Renal cortex interstitium (tissue), 11 donors: ENCODE measurements at regions not wholly inside any gene's neighbourhood (a gene's known extent, or its start where the extent isn't known, plus 50 kb on each side); places are given as distances from the start of the nearest gene placed in this dataset.
A peak's percentile ranks its signal among the peaks of the same experiment; 100 is the strongest.

Source experiments
- DNase-seq, 11 donors: peaks; one replicate each; pipeline ENCODE4 v3.0.0-alpha.2; 2013; ENCODE audit warnings: low read depth in 9 of 11, low spot score in 4 of 11; ENCODE audit errors: extremely low read depth in 1 of 11

DNA sequence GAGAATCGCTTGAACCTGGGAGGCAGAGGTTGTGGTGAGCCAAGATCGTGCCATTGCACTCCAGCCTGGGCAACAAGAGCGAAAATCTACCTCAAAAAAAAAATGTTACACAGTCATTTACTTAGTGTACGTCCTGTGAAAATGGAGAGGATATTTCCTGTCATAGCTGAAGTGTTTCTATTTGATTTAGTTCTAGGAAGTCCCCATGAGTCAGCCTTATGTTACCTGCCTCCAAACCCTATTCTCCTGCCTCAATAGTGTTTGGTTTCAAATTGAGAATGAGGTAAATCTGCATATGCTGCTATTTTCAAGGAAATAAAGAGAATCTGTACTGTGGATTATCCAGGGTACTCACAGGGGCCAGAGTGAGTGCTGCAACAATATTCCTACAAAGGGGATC lies 1284.5 kb upstream of the AUTS2 start:
- no peak for DNase-seq

DNA sequence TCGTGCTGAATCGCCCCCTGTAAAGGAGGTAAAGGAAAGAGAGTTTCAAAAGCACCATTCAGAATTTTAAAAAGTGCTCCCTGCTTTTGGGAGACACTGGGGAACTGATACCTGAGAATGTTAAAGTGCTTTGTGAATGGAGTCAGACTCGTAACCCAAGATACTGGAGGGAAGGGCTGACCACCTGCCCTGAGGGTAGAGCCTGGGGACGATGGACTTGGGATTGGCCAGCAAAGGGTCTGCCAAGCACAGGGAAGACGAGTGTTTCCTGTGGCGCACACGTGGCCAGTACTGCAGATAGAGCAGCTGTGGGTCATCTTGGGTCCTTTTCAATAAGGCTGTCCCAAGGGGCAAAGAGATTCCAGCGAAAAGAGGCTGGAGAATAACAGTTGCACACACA lies 1284.1 kb upstream of the AUTS2 start:
- DNase-seq, result no peak

DNA sequence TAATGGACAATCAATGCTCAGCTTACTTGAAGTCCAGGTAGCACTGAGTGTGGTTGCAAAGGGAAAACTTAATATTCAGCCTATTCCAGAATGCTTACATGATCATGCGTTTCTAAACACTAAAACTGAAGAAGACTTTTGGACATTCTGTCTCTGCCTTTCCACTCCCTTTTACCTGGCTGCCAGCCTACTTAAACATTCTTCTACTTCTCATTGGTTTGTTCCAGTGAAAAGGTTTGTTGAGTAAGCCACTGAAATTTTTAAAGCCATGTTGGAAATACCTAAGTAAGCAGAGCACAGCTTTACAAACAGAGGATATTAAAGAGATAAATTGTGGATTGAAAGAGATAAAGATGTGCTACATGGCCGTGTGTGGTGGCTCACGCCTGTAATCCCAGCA lies 1280.8 kb upstream of the AUTS2 start:
- DNase-seq, result no peak

DNA sequence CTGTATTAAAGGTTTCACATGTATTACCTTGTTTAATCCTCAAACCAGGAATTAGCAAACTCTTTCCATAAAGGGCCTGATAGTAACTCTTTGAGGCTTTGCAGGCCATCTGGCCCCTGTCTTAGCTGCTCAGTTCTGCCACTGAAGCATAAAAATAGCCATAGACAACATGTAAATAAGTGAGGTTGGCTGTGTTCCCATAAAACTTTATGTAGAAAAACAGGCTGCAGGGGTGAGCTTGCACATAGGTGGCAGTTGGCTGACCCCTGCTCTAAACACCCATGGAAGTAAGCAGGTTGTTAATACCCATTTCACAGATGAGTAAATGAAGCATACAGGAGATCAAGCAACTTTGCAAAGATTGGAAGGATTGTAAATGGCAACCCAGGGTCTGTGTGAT lies 1279.2 kb upstream of the AUTS2 start:
- no peak for DNase-seq

DNA sequence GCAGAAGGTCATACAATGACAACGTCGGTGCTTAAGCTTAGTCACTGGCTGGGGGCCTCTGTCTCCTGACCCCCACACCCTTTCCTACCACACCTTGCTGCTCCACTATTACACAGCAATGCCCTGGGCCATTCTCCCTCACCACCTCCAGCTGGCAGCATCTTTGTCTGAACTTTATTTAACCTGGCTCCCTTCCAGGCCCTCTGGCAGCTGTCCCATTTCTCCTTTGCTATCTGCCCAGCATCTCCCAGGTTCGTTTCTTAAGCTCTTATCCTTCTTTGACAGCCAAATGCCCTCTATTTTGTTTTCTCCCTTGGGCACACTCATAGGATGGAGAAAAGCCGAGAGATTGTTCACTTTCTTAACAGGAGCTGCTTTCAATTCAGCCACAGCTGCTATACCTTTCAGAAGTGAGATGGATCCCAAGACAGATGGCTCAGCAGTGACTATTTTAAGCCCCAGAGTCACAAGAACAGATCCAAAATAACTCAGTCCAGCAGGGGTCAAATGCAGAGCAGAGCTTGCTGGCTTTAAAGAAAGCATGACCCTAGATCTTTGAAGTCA lies 1277.1 kb upstream of the AUTS2 start:
- DNase-seq, result peak in 9 of 11 donors; percentile 3 to 29 (median 22)

DNA sequence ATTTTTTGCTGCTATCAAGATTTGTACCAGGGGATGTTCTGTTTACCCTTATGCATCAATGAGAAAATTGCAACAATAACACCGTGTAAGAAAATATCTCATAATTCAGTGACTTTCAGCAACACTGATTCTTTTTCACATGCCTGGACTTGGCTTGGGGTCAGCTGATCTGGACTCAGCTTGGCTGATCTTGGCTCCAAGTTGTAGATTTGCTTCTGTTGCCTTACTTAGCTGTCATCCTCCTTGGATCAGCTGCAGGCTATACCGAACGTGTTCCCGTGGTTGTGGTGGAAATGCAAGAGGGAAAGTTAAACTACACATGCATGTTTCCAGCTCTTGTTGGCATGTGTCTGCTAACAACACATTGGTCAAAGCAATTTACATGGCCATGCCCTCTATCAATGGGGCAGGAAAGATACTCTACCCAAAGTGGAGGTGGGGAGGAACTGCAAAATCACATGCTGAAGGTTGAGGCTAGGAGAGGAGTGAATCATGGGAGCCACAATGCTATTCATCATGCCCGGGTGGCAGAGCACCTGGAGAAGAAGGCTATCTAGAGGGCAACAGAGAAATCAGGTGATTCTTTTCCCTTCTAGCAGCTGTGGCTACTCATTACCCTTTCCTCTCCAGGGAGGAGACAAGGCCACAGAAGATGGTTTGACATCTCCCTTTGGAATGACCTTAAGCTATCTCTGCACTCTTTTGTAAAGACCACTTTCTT lies 1276.3 kb upstream of the AUTS2 start:
- DNase-seq, result peak in 1 of 11 donors; percentile 7

DNA sequence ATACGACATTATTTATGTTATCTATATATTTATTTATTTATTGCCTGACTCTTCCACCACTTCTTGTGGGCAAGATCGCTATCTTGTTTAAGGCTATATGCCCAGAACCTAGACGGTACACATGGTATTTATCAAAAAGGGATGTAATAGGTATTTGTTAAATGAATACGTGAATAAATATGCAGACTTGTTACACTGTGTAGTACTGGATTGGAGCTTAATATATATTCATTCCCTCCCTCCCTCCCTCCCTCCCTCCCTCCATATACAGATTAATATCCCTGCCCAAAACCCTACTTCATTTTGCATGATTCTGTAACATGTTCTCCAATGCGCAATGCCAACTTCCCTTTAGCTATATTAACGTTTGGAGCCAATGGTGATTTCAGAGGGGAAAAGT lies 1273.7 kb upstream of the AUTS2 start:
- no peak for DNase-seq

DNA sequence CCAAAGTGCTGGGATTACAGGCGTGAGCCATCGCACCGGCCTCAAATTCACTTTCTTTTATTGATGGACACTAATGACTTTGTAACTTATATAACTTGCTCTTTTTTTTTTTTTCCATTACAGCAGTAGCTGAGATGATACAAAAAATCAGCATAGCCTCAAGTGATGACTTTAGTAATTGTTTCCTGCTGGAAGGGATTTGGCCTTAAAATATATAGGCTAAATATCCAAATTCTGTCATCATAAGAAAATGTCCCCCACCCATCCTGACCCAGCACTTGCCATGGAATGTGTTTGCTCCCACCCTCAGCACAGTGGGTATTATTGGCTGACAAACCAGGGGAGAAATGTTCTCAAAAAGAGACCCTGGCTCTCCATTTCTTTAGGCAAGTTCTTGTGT lies 1264.1 kb upstream of the AUTS2 start:
- no peak for DNase-seq

DNA sequence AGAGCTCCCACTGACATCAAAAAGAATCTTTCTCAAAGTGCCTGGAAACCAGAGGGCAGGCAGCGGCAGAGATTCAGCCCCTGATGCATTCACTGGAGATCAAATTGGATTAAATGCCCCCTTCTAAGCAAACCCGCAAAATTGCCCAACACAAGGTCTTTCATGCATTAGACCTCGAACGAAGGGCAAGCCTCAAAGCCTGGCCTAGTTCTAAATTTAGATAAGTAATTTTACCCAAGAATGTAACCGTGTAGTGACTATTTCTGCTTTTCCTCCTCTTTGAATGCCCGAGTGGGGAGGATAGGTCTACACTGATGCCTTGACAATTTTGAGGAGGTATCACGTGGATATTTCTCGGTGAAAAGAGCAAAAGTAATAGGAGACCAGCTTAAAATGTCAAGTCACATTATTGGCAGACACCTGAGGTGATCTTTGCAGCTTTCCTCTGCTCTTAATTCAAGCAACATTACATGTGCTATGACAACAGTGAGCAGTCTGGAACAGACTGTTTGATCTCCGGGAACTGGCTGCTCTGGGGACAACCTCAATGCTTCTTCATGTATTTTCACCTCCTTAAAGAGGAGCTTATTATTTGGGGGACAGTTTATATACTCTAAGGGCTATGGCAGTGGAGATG lies 1263.5 kb upstream of the AUTS2 start:
- DNase-seq, result no peak

DNA sequence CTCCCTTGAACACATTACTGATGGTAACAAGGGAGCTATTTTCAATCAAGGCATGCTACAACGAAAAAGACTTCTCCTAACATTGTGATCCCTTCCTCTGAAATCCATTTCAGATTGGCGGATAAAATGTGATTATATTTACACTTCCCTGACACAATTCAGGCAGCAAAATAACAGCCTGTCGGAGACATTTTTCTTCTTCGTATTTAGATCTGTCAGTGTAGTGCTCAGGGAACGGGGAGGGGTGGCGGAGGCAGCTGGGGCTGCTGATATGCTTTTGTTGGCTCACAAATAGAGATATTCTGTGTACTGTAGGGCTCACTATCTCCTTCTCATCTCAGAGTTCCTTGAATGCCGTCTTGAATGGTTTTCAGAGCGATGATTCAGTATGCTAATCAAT lies 1261.7 kb upstream of the AUTS2 start:
- no peak for DNase-seq

DNA sequence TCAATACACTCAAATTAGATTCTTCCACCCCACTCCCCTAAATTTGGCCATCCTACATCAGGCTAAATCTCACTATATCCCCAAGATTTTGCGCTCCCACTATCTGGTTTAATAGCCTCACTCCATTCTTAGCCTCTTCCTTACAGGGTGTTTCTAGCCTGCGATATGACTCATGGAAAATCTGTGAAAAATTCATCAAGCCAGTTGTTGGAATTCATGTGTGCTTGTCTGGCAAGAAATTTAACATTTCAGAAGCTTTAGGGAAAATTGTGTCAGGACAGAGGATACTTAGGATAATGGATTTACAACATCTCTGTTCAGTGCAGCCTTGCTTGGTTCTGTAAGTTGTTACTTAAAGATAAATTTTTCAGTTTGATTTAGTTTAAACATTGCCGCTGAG lies 1249.9 kb upstream of the AUTS2 start:
- DNase-seq, result no peak

DNA sequence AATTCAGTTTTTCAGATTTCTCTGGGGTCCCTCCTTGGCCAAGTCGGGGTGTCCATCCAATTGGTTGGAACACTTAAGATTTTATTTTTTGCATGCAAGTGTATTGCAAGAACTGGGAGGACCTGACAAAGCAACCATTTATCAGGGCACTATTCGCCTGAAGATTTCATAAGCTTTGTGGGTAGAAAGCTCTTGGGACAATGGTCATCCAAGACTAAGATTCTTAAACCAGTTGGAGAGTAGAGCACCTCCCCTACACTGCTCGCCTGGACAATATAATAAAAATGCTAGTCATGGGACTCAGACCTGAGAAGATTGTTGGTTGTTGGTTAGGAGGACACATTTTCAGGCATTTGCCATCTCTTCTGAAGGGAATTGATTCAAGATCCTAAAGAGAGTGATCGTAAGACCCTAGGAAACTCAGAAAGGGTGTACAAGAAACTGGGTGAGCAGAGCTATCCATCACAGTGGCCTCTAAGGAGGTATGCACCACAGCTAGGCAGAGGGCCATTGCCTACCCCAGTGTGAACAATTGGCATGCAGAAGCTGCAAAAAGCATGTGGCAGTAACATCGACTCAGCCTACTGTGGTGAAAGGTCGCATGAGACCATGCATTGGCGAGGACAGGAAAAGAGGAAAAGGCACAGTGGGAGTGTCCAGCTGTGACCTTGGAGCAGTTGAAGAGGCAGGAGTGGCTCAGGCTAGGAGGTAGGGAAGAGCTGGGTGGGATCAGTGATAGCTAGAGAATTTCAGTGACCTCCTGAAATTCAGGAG lies 1235.3 kb upstream of the AUTS2 start:
- no peak for DNase-seq

DNA sequence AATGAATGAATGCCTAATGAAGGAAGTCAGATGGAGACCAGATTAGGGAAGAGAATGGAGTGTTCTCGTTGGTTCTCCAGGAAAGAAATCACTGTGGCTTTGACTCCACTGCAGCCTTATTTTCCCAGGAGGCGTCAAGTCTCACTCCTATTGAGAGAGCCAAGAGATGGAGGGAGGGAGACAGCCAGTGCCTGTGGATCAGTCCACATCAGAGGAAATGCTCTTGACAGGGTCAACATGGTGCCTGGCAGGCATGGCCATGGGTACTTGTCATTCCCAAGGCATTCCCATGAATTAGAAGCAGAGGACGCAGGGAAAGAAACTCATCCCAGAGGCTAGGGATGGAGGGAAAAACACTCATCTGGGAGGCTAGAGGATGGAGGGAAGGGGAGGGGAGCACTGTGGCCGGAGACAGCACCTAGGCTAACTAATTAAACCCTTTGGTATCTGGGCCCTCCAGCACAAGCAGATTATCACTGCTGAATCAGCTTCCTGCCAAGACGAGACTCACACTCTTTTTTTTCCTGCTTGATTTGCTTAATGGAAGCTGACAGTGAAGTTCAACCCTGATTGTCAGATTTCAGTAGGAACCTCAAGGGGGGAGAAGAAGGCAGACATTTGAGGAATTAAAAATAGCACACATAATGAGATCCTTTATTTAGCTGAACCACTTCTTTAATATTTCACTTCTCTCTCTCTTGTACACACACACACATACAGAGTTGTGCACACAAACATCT lies 1233.2 kb upstream of the AUTS2 start:
- DNase-seq, result no peak

DNA sequence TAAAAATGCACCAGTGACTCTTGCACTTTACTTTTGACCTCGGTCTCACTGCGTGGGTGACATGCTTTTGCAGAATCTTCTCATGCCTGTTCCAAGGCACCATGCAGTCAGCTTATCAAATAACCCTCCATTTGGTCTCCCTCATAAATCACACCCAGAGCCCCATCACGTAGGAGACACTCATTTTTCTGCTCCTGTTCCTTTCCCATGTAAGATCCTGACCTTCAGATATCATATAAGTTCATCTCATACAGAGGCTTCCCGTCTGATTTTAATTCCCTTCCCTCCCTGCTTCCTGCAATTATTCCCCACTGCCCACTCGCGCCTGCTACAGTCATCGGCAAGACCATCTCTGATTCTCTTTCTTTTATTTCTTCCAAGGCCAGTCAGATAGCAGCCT lies 1226.3 kb upstream of the AUTS2 start:
- DNase-seq, result no peak

DNA sequence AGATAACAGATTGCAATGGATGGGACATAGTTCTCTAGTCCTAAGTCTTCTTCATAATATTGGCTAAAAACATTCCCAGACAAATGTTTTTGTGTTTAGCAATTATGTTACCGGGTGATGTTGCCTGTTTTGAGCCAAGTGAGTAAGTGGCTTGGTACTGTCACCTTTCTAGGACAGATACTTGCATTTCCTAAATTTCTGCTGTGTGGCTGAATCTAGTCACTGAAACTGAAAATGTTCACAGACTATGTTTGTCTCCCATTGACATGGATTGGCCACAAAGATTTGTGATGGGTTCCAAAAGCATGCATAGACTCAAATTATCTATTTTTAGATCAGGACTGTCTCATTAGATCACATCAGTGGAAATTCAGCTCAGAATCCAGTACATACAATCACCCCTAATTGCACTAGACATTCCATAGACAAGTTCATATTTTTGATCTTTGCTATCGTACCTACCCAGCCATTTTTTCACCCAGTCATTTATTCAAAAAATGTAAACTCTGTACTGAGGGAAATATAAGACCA lies 1222.1 kb upstream of the AUTS2 start:
- no peak for DNase-seq

DNA sequence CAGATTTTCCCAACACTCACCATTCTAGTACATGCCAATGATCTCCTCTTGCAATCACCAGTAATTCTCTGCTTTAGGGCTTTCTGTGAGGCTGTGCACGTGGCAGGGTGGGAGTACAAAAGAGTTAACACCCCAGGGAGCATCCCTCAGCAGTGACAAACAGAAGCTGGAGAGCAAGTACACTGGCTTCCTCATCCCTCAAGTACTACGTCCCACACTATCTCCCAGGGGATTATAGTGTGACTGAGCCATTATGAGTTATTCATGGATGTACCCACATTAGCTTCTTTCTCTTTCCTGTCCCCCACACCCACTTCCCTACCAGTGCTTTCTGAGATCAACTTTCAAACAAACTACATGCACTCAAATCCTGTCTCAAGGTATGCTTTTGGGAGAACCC lies 1216.5 kb upstream of the AUTS2 start:
- no peak for DNase-seq

DNA sequence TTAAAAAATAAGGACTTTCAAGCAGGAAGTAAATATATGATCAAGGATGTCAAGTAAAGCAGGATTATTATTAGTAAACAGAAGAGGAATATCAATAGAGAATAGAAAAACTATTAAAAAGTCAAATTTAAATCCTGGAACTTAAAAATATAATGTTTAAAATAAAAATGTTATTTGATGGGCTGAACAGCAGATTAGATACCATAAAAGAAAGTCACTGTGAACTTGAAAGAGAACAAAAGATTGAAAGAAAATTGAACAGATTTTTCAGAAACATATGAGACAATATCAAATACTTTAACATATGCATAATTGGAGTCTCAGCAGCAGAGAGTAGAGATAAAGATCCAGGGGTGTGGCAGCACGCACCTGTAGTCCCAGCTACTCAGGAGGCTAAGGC lies 1213.7 kb upstream of the AUTS2 start:
- no peak for DNase-seq

DNA sequence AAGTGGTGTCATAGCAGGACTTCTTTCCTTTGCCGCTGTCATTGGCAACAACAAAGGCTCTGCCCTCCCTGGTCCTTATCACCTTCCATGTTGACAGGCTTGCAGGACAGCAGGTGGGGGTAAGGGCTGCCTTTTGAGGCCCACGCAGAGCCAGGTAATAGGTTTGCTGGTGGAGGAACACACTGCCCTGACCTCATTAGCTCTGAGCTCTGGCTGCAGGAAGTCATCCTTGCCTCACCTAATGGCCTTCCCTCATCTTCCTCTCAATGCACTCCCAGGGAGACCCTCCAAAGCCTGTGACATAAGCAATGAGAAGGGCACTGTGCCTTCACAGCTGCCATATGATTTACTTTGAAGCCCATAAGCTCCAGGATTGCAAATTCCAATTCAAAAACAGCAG lies 1205.2 kb upstream of the AUTS2 start:
- DNase-seq, result no peak

DNA sequence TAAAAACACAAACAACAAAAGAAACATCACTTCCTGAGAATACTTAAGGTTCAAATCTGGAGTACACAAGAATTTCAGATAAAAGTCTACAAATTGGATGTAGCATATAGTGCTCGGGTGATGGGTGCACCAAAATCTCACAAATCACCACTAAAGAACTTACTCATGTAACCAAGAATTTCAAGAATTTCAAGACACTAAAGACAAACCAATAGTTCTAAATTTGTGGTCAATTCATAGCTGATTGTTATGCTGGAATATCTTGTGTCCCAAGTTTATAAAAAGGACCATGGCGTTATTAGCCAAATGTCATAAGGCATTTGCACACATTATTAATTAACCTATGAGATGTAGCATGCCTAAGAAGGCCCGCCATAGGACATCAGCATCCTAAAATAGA lies 1204.1 kb upstream of the AUTS2 start:
- no peak for DNase-seq
